ENCODE measurements at regions not wholly inside any gene's neighbourhood (a gene's known extent, or its start where the extent isn't known, plus 50 kb on each side); places are given as distances from the start of the nearest gene placed in this dataset.

GRCh38 chr17:77877036-77877435, 81.5 kb upstream of the TNRC6C start:
- TF ChIP-seq CTCF (IDR thresholded peaks at IDR 0.05): no peak
- no peak for TF ChIP-seq POLR2A (IDR thresholded peaks at IDR 0.05)

Data from breast epithelium (tissue), 3 donors.